DMS153 treated with DMSO at 0.1 percent for 48 hours (cell line): ENCODE measurements at regions not wholly inside any gene's neighbourhood (a gene's known extent, or its start where the extent isn't known, plus 50 kb on each side); places are given as distances from the start of the nearest gene placed in this dataset.

ENCODE experiments used
- DNase-seq: peaks from one replicate; lab custom pipeline; 2025; ENCODE audit not compliant: unreplicated experiment; lab: John Stamatoyannopoulos, UW

GRCh38 chr17:56648321-56648720 is 54.8 kb downstream of the NOG start:
- DNase-seq: no peak

- DNase-seq: no peak
These were observed 55.3 kb downstream of the NOG start for GRCh38 chr17:56648806-56649205.

- no peak for DNase-seq
These were observed 59.1 kb downstream of the NOG start for GRCh38 chr17:56652628-56653027.

GRCh38 chr17:56653877-56654276 is 60.4 kb downstream of the NOG start:
- DNase-seq: no peak

- no peak for DNase-seq
These were observed 63.3 kb downstream of the NOG start for GRCh38 chr17:56656701-56657327.

GRCh38 chr17:56658648-56659047 is 65.1 kb downstream of the NOG start:
- no peak for DNase-seq

GRCh38 chr17:56659622-56660021 is 66.1 kb downstream of the NOG start:
- no peak for DNase-seq

- no peak for DNase-seq
These were observed 68.4 kb downstream of the NOG start for GRCh38 chr17:56661906-56662305.

- no peak for DNase-seq
These were observed 72.4 kb downstream of the NOG start for GRCh38 chr17:56665864-56666263.

- no peak for DNase-seq
These were observed 74.5 kb downstream of the NOG start for GRCh38 chr17:56667925-56668458.

GRCh38 chr17:56672195-56672594 is 78.7 kb downstream of the NOG start:
- DNase-seq: no peak

GRCh38 chr17:56674401-56674925 is 81.0 kb downstream of the NOG start:
- DNase-seq: no peak

- DNase-seq: no peak
These were observed 82.6 kb downstream of the NOG start for GRCh38 chr17:56675876-56676660.

GRCh38 chr17:56676810-56677209 is 83.3 kb downstream of the NOG start:
- no peak for DNase-seq

- no peak for DNase-seq
These were observed 85.0 kb downstream of the NOG start for GRCh38 chr17:56678249-56679114.

- no peak for DNase-seq
These were observed 85.7 kb downstream of the NOG start for GRCh38 chr17:56679115-56679776.

- no peak for DNase-seq
These were observed 86.4 kb downstream of the NOG start for GRCh38 chr17:56679777-56680422.

GRCh38 chr17:56680676-56681075 is 87.2 kb downstream of the NOG start:
- no peak for DNase-seq

- no peak for DNase-seq
These were observed 88.2 kb downstream of the NOG start for GRCh38 chr17:56681561-56682266.

- no peak for DNase-seq
These were observed 94.7 kb downstream of the NOG start for GRCh38 chr17:56688151-56688550.
